Activated CD4-positive, alpha-beta memory T cell treated with anti-CD3 and anti-CD28 coated beads, Interleukin-2, amount 10 ng/mL, durations not matched to agents 7 days and 5 days (primary cell): ENCODE measurements at regions not wholly inside any gene's neighbourhood (a gene's known extent, or its start where the extent isn't known, plus 50 kb on each side); places are given as distances from the start of the nearest gene placed in this dataset.

Experiments
- CTCF ChIA-PET: fragments of 350-600 bp; sonication (Branson Sonifier 250); formaldehyde crosslinking; loops from one replicate; lab custom pipeline; 2021; ENCODE audit warnings: antibody characterized with exemption, inconsistent platforms; lab: Charles Lee
- POLR2A ChIA-PET: fragments of 350-600 bp; sonication (Branson Sonifier 250); formaldehyde crosslinking; loops from one replicate; lab custom pipeline; 2021; ENCODE audit warnings: antibody characterized with exemption; lab: Charles Lee
- DNase-seq: peaks from one replicate; pipeline ENCODE4 v3.0.0-alpha.2; 2020
- H3K27ac Mint-ChIP-seq: one replicate; pipeline ENCODE4 v1.8.0; 2021; ENCODE audit warnings: mild to moderate bottlenecking, mixed read lengths
- H3K27me3 Mint-ChIP-seq: one replicate; pipeline ENCODE4 v1.8.0; 2021; ENCODE audit warnings: mixed read lengths
- H3K36me3 Mint-ChIP-seq: one replicate; pipeline ENCODE4 v1.8.0; 2021; ENCODE audit warnings: low read depth, mixed read lengths
- H3K4me1 Mint-ChIP-seq: one replicate; pipeline ENCODE4 v1.8.0; 2021; ENCODE audit warnings: mixed read lengths
- H3K4me3 Mint-ChIP-seq: one replicate; pipeline ENCODE4 v1.8.0; 2021; ENCODE audit warnings: mild to moderate bottlenecking, mixed read lengths
- H3K9me3 Mint-ChIP-seq: one replicate; pipeline ENCODE4 v1.8.0; 2021; ENCODE audit warnings: mixed read lengths

DNA sequence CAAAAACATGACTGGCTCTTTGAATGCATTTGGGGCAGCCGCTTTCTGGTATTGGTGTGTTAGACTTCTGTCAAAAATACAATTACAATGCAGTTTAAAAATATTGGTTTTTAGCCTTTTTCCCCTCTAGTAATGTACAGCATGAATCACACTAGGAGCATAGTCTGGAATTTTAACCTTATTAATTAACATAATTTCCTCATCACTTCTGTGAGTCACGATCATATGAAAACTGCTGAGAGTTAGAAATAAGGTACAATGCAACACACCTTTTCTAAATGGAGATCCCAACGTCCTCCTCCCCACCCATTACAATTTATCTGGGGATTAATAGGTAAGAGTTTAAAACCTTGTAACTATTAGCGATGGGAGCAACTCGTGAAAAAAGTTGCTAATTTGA, 297.1 kb upstream of the RIMS1 start:
- no peak for DNase-seq
- Mint-ChIP-seq H3K36me3 (no peaks in the 10 kb centered on the region), H3K27me3 (no peaks in the 10 kb centered on the region), H3K27ac (no peak overlapping the region), H3K4me1 (no peaks in the 10 kb centered on the region), H3K4me3 (no peak overlapping the region), H3K9me3 (peaks cover 1% of the 10 kb centered on the region)
- CTCF ChIA-PET: no interaction called here
- POLR2A ChIA-PET: no interaction called here

DNA sequence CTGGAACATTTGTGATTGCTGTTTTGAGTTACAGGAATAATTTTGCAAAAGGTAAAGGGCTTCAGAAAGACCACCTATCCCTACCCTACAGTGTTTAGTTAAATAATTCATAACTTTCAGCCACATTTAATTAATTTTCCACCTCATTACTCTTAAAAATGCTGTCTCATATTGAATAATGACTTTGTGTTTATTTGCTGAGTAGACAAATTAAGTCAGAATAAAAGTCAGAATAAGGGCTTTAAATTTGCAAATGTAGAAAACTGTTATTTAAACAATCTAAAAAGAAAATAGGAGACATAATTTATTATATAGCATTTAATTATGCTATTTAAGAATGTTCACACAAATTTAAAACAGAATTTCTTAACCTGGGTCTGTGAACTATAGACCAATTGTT, 293.7 kb upstream of the RIMS1 start:
- CTCF ChIA-PET: no interaction called here
- no peak for DNase-seq
- Mint-ChIP-seq H3K27ac (no peak overlapping the region), H3K36me3 (no peaks in the 10 kb centered on the region), H3K4me1 (no peaks in the 10 kb centered on the region), H3K4me3 (no peak overlapping the region), H3K27me3 (no peaks in the 10 kb centered on the region), H3K9me3 (no peaks in the 10 kb centered on the region)
- POLR2A ChIA-PET: no interaction called here

DNA sequence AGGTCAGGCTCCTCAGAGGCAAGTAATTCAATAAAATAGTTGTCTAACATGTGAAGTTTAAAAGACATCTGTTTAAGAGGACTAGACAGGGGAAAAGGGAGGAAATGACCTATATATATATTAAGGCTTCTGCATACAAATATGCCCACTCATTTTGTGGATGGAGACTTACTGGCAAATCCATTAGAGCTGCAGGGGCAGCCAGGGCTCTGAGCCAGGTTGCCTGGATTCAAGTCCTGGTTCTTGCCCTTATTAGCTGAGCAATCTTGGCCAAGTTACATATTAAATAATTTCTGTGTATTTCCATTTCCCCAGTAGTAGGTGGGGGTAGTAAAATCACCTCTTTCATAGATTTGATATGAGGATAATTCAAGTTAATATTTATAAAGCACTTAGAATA, 287.0 kb upstream of the RIMS1 start:
- no peak for DNase-seq
- Mint-ChIP-seq H3K27me3 (no peaks in the 10 kb centered on the region), H3K4me3 (no peak overlapping the region), H3K36me3 (no peaks in the 10 kb centered on the region), H3K4me1 (no peaks in the 10 kb centered on the region), H3K9me3 (no peaks in the 10 kb centered on the region), H3K27ac (no peak overlapping the region)
- ChIA-PET CTCF (no interaction called here), POLR2A (no interaction called here)

- Mint-ChIP-seq H3K27ac (no peak overlapping the region), H3K36me3 (no peaks in the 10 kb centered on the region), H3K4me1 (no peaks in the 10 kb centered on the region), H3K27me3 (no peaks in the 10 kb centered on the region), H3K4me3 (no peak overlapping the region), H3K9me3 (no peaks in the 10 kb centered on the region)
- no peak for DNase-seq
- POLR2A ChIA-PET: no interaction called here
- CTCF ChIA-PET: no interaction called here
Measured at GRCh38 chr6:71602385-71603007, 283.9 kb upstream of the RIMS1 start.

DNA sequence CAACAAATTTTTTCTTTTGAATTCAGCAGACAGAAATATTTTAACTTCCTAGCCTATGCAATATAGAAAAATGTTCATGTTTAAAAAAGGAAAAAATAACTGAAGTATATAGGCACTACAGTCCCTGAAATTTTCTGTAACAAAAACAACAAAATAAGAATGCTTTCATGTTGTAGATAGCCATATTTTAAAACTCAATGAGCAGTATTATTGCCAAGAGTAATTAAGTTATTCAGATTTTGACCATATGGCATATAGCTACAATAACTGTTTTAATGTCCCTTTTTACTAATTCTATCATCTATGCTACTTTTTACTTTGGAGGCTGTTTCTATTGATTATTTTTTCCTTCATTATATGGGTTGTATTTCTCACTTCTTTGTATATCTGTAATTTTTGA, 283.3 kb upstream of the RIMS1 start:
- H3K4me1 Mint-ChIP-seq: no peaks in the 10 kb centered on the region
- H3K27me3 Mint-ChIP-seq: no peaks in the 10 kb centered on the region
- H3K27ac Mint-ChIP-seq: no peak overlapping the region
- no peaks in the 10 kb centered on the region for H3K36me3 Mint-ChIP-seq
- DNase-seq: no peak
- CTCF ChIA-PET: no interaction called here
- no peaks in the 10 kb centered on the region for H3K9me3 Mint-ChIP-seq
- H3K4me3 Mint-ChIP-seq: no peak overlapping the region
- POLR2A ChIA-PET: no interaction called here

DNA sequence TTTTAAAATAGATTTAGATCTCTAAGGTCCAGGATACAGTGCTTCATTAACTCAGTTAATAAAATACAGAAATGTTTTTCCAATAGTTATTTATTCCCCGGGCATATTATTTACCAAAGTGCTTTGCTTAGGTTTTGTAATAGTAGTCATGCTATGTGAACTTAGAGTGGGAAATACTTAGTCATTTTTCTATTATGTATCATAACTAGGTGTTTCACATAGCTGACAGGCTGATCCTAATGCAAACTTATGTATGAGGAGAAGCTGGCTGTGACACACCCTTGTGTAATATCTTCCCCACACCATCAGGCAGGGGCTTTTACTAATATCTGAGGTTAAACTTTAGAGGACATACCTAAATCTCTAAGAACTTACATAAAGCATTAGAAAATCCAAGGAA, 277.7 kb upstream of the RIMS1 start:
- H3K4me3 Mint-ChIP-seq: no peak overlapping the region
- POLR2A ChIA-PET: no interaction called here
- CTCF ChIA-PET: no interaction called here
- H3K36me3 Mint-ChIP-seq: no peaks in the 10 kb centered on the region
- no peaks in the 10 kb centered on the region for H3K4me1 Mint-ChIP-seq
- no peaks in the 10 kb centered on the region for H3K9me3 Mint-ChIP-seq
- no peak for DNase-seq
- H3K27ac Mint-ChIP-seq: no peak overlapping the region
- H3K27me3 Mint-ChIP-seq: no peaks in the 10 kb centered on the region

GRCh38 chr6:71619836-71620235, 266.5 kb upstream of the RIMS1 start:
- CTCF ChIA-PET: no interaction called here
- peaks cover 6% of the 10 kb centered on the region for H3K9me3 Mint-ChIP-seq

DNA sequence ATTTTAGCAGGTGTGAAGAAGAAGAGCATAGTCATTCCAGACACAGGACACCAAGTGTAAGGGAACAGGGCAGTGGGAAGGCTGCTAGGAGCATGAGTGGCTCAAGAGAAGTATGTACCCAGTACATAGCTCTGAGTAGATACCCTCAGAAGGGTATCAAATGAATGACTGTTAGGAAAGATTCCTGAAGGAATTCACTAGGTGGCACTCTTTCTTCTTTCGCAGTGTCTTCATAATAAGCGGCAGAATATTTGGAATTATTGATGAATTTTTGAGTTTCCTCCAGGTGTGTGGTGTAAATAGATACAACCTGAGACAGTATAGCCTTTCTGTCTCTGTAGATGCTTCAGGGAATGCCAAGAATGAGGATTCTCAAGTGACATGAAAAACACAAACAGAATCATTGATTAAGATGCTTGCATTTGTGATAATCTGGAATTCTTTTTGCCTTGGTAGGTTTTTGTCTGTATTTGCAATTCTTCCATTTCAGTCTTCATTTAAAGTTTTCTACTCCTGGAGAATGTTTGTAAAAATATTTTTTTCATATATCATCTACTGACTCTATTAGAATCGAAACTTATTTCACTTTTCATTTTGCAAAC, 264.3 kb upstream of the RIMS1 start:
- no peak overlapping the region for H3K27ac Mint-ChIP-seq
- H3K9me3 Mint-ChIP-seq: peaks cover 14% of the 10 kb centered on the region
- CTCF ChIA-PET: no interaction called here
- POLR2A ChIA-PET: no interaction called here
- H3K4me3 Mint-ChIP-seq: no peak overlapping the region
- no peaks in the 10 kb centered on the region for H3K36me3 Mint-ChIP-seq
- H3K4me1 Mint-ChIP-seq: no peaks in the 10 kb centered on the region
- DNase-seq: no peak
- H3K27me3 Mint-ChIP-seq: no peaks in the 10 kb centered on the region

More at GRCh38 chr6:71619836-71620235, 266.5 kb upstream of the RIMS1 start:
- POLR2A ChIA-PET: no interaction called here
- Mint-ChIP-seq H3K27me3 (no peaks in the 10 kb centered on the region), H3K36me3 (no peaks in the 10 kb centered on the region), H3K27ac (no peak overlapping the region), H3K4me1 (no peaks in the 10 kb centered on the region), H3K4me3 (no peak overlapping the region)
- DNase-seq: no peak

- CTCF ChIA-PET: no interaction called here
- DNase-seq: no peak
- POLR2A ChIA-PET: no interaction called here
- Mint-ChIP-seq H3K27ac (no peak overlapping the region), H3K4me3 (no peak overlapping the region), H3K9me3 (no peaks in the 10 kb centered on the region), H3K36me3 (no peaks in the 10 kb centered on the region), H3K27me3 (no peaks in the 10 kb centered on the region), H3K4me1 (no peaks in the 10 kb centered on the region)
Measured at GRCh38 chr6:71642120-71642519, 244.2 kb upstream of the RIMS1 start.

DNA sequence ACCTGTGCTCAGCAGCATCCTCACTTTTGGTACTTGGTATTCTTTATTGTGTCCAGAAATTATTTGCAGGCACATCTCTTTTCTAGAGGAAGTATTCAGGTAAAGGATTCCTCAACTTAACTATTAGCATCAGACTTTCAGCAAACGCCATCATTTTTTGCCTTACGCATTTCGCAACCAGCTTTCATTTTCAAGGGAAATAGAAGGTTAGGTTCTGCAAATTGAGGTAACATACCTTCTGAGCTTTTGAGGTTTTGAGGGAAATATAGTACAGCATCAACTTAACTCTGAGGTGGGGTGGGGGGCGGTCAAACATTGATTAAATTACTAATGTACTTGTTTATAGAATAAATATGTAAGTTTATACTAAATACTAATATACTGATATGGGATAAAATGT, 243.6 kb upstream of the RIMS1 start:
- Mint-ChIP-seq H3K27ac (no peak overlapping the region), H3K4me1 (no peaks in the 10 kb centered on the region), H3K4me3 (no peak overlapping the region), H3K36me3 (no peaks in the 10 kb centered on the region), H3K9me3 (no peaks in the 10 kb centered on the region), H3K27me3 (no peaks in the 10 kb centered on the region)
- POLR2A ChIA-PET: no interaction called here
- CTCF ChIA-PET: no interaction called here
- DNase-seq: no peak

GRCh38 chr6:71645299-71645698, 241.1 kb upstream of the RIMS1 start:
- H3K4me1 Mint-ChIP-seq: no peaks in the 10 kb centered on the region
- H3K27me3 Mint-ChIP-seq: no peaks in the 10 kb centered on the region
- POLR2A ChIA-PET: no interaction called here
- no peaks in the 10 kb centered on the region for H3K9me3 Mint-ChIP-seq
- no peak overlapping the region for H3K27ac Mint-ChIP-seq
- CTCF ChIA-PET: no interaction called here
- no peak for DNase-seq
- H3K4me3 Mint-ChIP-seq: no peak overlapping the region
- no peaks in the 10 kb centered on the region for H3K36me3 Mint-ChIP-seq

DNA sequence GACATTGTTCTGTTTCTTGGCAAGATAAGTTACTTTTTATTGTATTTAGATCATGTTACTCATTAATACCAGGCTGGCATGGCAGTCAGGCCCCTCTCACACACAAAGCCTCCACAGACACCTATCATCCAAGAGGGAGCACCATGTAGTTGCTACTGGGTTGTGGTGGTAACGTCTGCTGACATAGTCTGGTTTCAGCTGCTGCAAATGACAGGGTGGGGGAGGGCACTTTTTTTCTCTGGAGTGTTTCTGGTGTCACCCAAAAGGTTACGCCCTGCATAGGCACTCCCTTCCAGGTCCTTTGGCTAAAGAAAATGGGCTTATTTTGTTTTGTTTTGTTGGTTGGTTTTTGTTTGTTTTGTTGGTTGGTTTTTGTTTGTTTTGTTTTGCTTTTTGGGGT, 236.4 kb upstream of the RIMS1 start:
- ChIA-PET CTCF (no interaction called here), POLR2A (no interaction called here)
- Mint-ChIP-seq H3K27ac (no peak overlapping the region), H3K27me3 (no peaks in the 10 kb centered on the region), H3K9me3 (peaks cover 3% of the 10 kb centered on the region), H3K36me3 (no peaks in the 10 kb centered on the region), H3K4me1 (no peaks in the 10 kb centered on the region), H3K4me3 (no peak overlapping the region)
- no peak for DNase-seq

- Mint-ChIP-seq H3K4me3 (no peak overlapping the region), H3K9me3 (peaks cover 3% of the 10 kb centered on the region), H3K4me1 (no peaks in the 10 kb centered on the region), H3K27ac (no peak overlapping the region), H3K27me3 (no peaks in the 10 kb centered on the region), H3K36me3 (no peaks in the 10 kb centered on the region)
- CTCF ChIA-PET: no interaction called here
- no peak for DNase-seq
- POLR2A ChIA-PET: no interaction called here
Measured at GRCh38 chr6:71651636-71652035, 234.7 kb upstream of the RIMS1 start.

DNA sequence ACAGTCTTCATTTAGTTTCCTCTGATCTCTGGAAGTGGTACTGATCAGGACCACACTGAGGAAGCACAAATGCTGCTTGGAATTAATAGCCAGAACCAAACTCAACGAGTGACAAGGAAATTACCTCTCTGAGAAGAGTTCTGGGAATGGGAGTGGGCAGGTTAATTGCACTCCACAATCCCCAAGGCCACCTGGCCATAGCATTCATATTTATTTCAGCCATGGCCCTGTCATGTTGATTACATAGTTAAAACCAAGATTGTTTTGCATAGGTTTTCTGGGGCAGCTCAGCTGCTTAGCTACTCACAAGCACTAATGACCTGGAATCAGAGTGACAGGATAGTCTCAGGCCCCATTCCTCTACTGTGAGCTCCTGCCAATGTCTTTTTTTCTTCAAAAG, 230.2 kb upstream of the RIMS1 start:
- ChIA-PET CTCF (no interaction called here), POLR2A (no interaction called here)
- Mint-ChIP-seq H3K27me3 (no peaks in the 10 kb centered on the region), H3K4me3 (no peak overlapping the region), H3K9me3 (peaks cover 3% of the 10 kb centered on the region), H3K36me3 (no peaks in the 10 kb centered on the region), H3K27ac (no peak overlapping the region), H3K4me1 (no peaks in the 10 kb centered on the region)
- no peak for DNase-seq
